ENCODE measurements at regions not wholly inside any gene's neighbourhood (a gene's known extent, or its start where the extent isn't known, plus 50 kb on each side); places are given as distances from the start of the nearest gene placed in this dataset.

DNA sequence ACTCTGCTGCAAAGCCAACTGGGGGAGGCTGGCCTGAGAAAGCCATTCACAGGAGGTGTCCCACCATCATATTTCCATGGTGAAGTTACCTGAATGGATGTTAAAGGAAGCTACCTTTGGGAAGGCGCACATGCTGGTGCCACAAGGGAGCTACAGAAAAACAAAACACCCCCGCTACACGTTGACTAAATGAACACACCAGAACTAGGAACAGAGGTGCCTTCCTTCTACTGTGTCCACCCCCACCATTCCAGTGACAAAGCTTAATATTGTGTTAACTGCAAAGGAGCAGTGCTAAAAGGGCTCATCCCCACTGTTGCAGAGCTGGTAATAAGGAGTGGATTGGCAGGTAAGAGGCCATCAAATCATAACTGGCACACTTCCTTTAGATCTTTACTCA lies 420.0 kb upstream of the PODXL start:
- TF ChIP-seq POLR2A (IDR thresholded peaks at IDR 0.05), result no peak
- TF ChIP-seq, protein P1, sequence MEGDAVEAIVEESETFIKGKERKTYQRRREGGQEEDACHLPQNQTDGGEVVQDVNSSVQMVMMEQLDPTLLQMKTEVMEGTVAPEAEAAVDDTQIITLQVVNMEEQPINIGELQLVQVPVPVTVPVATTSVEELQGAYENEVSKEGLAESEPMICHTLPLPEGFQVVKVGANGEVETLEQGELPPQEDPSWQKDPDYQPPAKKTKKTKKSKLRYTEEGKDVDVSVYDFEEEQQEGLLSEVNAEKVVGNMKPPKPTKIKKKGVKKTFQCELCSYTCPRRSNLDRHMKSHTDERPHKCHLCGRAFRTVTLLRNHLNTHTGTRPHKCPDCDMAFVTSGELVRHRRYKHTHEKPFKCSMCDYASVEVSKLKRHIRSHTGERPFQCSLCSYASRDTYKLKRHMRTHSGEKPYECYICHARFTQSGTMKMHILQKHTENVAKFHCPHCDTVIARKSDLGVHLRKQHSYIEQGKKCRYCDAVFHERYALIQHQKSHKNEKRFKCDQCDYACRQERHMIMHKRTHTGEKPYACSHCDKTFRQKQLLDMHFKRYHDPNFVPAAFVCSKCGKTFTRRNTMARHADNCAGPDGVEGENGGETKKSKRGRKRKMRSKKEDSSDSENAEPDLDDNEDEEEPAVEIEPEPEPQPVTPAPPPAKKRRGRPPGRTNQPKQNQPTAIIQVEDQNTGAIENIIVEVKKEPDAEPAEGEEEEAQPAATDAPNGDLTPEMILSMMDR (IDR thresholded peaks at IDR 0.05), result no peak
- H3K27me3 ChIP-seq, result no peaks in the 10 kb centered on the region
- no peaks in the 10 kb centered on the region for H3K9me3 ChIP-seq
- DNase-seq (no peak), ATAC-seq (no peak)
- no peak overlapping the region for H3K27ac ChIP-seq
- H3K4me1 ChIP-seq, result no peaks in the 10 kb centered on the region
- intact Hi-C loops (cut with DNase I), result no loop called here
- no peaks in the 10 kb centered on the region for H3K36me3 ChIP-seq
- WGBS (ENCODE audit: insufficient coverage, low coverage, low lambda C conversion rate, missing lambda C conversion rate), result 54% methylated on average over 3 of the region's 3 CpGs
- no peak overlapping the region for H3K4me3 ChIP-seq

DNA sequence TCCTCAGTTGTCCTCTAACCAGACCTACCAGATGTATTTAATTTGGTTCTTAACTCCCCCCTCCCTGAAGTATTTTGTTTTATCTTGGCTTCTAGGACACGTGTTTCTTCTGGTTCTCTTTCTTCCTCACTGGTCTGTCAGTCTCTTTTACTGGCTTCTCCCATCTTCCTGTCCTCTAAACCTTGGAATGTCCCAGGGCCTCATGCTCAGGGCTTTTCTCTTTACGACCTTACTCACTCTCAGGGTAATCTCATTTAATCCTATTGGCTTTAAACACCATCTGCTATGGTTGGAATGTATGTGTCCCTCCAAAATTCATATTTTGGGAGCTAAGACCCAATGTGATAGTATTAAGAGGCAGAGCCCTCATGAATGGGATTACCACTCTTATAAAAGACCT lies 418.2 kb upstream of the PODXL start:
- Histone ChIP-seq H3K4me3 (no peak overlapping the region), H3K4me1 (no peaks in the 10 kb centered on the region), H3K27me3 (no peaks in the 10 kb centered on the region), H3K36me3 (no peaks in the 10 kb centered on the region), H3K27ac (no peak overlapping the region), H3K9me3 (no peaks in the 10 kb centered on the region)
- intact Hi-C loops (cut with DNase I), result no loop called here
- ATAC-seq (no peak), DNase-seq (no peak)
- 27% methylated on average over 1 of the region's 2 CpGs for WGBS (ENCODE audit: insufficient coverage, low coverage, low lambda C conversion rate, missing lambda C conversion rate)
- TF ChIP-seq POLR2A (IDR thresholded peaks at IDR 0.05), result no peak
- TF ChIP-seq, protein P1 (IDR thresholded peaks at IDR 0.05), result no peak

DNA sequence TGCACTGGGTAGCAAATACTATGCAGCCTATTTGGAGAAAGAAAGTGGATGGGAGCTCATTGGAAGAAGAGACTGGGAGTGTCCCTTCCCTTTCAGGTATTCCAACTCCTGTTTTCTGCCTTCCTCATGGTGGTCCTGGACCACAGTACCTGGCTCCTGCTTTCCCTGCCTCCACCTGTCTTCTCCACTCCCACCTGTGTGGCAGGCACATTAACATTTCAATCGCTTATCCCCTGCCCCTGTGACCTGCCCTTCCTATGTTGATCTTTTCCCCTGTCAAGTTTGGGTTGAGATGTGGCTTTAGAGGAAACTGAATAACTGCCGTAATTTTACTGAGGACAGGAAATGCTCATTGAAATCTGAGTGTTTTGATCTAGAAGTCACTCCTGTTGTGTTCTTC lies 415.8 kb upstream of the PODXL start:
- ATAC-seq (no peak), DNase-seq (no peak)
- Histone ChIP-seq H3K9me3 (no peaks in the 10 kb centered on the region), H3K27me3 (no peaks in the 10 kb centered on the region), H3K4me1 (no peaks in the 10 kb centered on the region), H3K36me3 (no peaks in the 10 kb centered on the region), H3K27ac (no peak overlapping the region), H3K4me3 (no peak overlapping the region)
- intact Hi-C loops (cut with DNase I), result no loop called here
- 39% methylated on average over 2 of the region's 2 CpGs for WGBS (ENCODE audit: insufficient coverage, low coverage, low lambda C conversion rate, missing lambda C conversion rate)
- TF ChIP-seq, protein P1 (IDR thresholded peaks at IDR 0.05), result no peak
- no peak for TF ChIP-seq POLR2A (IDR thresholded peaks at IDR 0.05)

DNA sequence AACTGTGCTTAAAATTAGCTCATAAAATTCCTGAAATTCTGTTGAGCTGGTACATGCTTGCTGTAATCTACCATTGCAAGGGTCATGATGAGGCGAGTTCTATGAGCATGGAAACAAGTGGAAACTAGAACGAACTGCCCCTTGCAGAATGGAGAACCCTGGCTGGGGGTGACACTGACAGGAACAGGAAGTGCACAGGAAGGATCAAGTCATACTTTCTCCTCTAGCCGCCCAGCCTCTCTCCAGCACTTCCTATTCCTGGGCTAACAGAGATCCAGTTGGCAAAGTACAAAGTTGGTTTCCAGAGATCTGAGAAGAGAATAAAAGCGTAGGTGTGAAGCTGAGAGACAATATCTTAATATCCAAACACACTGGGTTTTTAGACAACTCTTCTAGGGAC lies 414.2 kb upstream of the PODXL start:
- TF ChIP-seq, protein P1 (IDR thresholded peaks at IDR 0.05), result no peak
- TF ChIP-seq POLR2A (IDR thresholded peaks at IDR 0.05), result no peak
- intact Hi-C loops (cut with DNase I), result no loop called here
- Histone ChIP-seq H3K36me3 (no peaks in the 10 kb centered on the region), H3K27me3 (no peaks in the 10 kb centered on the region), H3K4me3 (no peak overlapping the region), H3K27ac (no peak overlapping the region), H3K4me1 (no peaks in the 10 kb centered on the region), H3K9me3 (no peaks in the 10 kb centered on the region)
- WGBS (ENCODE audit: insufficient coverage, low coverage, low lambda C conversion rate, missing lambda C conversion rate), result 52% methylated on average over 4 of the region's 4 CpGs
- DNase-seq, result no peak
- ATAC-seq, result no peak

DNA sequence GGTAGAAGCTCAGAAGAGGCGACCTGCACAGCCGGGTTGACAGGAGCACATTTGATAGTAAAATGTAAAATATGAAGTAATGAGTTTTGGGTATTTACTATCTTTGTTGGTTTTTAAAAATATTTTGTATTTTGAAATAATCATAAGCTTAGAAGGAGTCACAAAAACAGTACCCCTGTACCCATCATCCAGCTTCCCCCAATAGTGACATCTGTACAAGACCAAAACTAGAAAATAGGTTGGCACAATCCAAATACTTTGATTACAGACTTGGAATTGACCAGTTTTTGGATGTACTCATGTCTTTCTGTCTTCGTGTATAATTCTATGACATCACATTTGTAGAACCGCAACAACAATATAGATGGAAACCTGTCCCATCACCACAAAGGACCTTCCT lies 413.1 kb upstream of the PODXL start:
- intact Hi-C loops (cut with DNase I), result no loop called here
- Histone ChIP-seq H3K27me3 (no peaks in the 10 kb centered on the region), H3K36me3 (no peaks in the 10 kb centered on the region), H3K4me3 (no peak overlapping the region), H3K27ac (no peak overlapping the region), H3K9me3 (no peaks in the 10 kb centered on the region), H3K4me1 (no peaks in the 10 kb centered on the region)
- ATAC-seq (no peak), DNase-seq (no peak)
- TF ChIP-seq, protein P1 (IDR thresholded peaks at IDR 0.05), result no peak
- no peak for TF ChIP-seq POLR2A (IDR thresholded peaks at IDR 0.05)
- 82% methylated on average over 4 of the region's 4 CpGs for WGBS (ENCODE audit: insufficient coverage, low coverage, low lambda C conversion rate, missing lambda C conversion rate)

All from right lobe of liver (tissue), 6 donors.